ENCODE measurements at regions not wholly inside any gene's neighbourhood (a gene's known extent, or its start where the extent isn't known, plus 50 kb on each side); places are given as distances from the start of the nearest gene placed in this dataset.

GRCh38 chr4:167492007-167492406 is 257.7 kb upstream of the SPOCK3 start:
- no peak for DNase-seq (ENCODE audit: low spot score)

- no peak for DNase-seq (ENCODE audit: low spot score)
These were observed 275.3 kb upstream of the SPOCK3 start for GRCh38 chr4:167509551-167509950.

DNA sequence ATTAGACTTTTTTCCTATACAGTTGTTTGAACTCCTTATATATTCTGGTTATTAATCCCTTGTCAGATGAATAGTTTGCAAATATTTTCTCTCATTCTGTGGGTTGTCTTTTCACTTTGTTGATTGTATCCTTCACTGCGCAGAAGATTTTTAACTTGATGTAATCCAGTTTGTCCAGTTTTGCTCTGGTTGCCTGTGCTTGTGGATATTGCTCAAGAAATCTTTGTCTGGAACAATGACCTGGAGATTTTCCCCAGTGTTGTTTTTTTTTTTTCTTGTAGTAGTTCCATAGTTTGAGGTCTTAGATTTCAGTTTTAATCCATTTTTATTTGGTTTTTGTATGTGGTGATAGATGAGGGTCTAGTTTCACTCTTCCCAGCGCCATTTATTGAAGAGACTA is 289.8 kb upstream of the SPOCK3 start:
- no peak for DNase-seq (ENCODE audit: low spot score)

DNA sequence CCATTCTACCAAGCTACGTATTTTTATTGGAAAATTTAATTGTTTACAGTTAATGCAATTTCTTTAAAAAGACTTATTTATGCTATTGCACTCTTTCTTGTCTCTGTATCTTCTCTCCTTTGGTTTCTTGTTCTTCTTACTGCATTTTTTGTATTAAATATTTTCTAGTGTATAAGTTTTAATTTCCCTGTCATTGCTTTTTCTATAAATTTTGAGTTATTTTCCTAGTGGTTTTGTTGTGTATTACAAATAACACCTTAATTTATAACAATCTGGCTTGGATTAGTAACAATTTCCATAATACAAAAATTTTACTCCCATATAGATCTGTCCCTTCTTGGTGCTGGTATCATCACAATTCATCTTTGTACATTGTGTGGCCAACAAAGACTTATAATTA is 303.5 kb upstream of the SPOCK3 start:
- DNase-seq (ENCODE audit: low spot score) = no peak

DNA sequence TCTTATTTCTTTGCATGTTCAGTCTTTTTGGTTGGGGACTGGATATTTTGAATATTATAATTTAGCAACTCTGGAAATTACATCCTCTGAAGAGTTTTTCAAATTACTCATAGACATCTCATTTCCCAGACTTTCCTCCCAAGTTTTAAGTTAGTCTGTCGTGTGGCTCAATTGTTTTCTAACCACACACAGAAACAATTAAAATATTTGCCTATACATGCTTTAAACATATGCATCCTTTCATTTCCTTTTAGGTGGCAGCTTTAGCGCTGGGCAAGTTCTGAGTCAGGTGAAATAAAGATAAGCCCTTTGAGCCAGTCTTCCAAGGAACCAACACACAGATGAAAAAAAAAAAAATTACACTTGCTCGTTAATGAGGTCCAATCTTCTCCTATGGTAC is 307.0 kb upstream of the SPOCK3 start:
- no peak for DNase-seq (ENCODE audit: low spot score)

DNA sequence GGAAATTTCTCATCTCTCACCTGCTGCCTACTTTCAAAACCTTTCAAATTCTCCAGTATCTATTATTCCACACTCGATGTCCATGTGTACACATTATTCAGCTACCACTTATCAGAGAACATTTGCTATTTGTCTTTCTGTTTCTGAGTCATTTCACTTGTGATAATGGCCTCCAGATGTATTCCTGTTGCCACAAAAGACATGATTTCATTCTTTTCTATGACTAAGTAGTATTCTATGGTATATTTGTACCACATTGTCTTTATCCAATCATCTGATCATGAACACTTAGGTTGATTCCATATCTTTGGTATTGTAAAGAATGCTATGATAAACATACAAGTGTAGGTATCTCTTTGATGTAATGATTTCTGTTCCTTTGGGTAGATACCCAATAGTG is 310.1 kb upstream of the SPOCK3 start:
- no peak for DNase-seq (ENCODE audit: low spot score)

- DNase-seq (ENCODE audit: low spot score) = no peak
These were observed 315.7 kb upstream of the SPOCK3 start for GRCh38 chr4:167550021-167550420.

- DNase-seq (ENCODE audit: low spot score) = no peak
These were observed 321.2 kb upstream of the SPOCK3 start for GRCh38 chr4:167555338-167556022.

- no peak for DNase-seq (ENCODE audit: low spot score)
These were observed 344.6 kb upstream of the SPOCK3 start for GRCh38 chr4:167578906-167579305.

DNA sequence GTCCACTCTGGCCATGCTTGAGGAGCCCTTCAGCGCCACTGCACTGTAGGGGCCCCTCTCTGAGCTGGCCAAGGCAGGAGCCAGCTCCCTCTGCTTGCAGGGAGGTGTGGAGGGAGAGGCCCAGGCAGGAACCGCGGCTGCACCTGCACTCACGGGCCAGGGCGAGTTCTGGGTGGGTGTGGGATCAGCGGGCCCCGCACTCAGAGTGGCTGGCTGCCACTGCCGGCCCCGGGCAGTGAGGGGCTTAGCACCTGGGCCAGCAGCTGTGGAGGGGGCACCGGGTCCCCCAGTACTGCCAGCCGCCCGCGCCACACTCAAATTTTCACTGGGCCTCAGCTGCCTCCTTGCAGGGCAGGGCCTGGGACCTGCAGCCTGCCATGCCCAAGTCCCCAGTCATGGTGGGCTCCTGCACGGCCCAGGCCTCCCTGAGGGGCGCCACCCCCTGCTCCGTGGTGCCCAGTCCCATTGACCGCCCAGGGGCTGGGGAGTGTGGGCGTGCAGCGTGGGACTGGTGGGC is 347.2 kb upstream of the SPOCK3 start:
- DNase-seq (ENCODE audit: low spot score) = no peak

GRCh38 chr4:167587361-167587760 is 353.1 kb upstream of the SPOCK3 start:
- no peak for DNase-seq (ENCODE audit: low spot score)

GRCh38 chr4:167595898-167596297 is 361.6 kb upstream of the SPOCK3 start:
- no peak for DNase-seq (ENCODE audit: low spot score)

DNA sequence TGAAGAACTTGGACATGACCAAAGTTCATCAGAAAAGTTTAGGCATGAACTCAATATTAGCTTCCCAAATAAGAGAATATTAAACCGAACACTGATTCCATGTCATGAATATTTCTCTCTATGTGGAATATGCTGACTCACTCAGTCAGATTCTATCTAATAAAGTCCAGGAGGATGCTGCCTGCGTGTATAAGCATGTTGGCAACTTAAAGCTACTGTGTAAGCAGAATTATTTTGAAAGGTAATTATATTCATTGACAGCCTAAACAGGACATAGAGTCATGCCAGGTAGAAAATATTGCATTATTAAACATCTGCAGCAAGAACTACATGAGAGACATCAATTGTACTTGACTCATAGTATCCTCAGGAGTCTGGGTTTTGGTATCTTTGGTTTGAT is 367.9 kb upstream of the SPOCK3 start:
- DNase-seq (ENCODE audit: low spot score) = no peak

GRCh38 chr4:167606551-167606950 is 372.3 kb upstream of the SPOCK3 start:
- DNase-seq (ENCODE audit: low spot score) = no peak

DNA sequence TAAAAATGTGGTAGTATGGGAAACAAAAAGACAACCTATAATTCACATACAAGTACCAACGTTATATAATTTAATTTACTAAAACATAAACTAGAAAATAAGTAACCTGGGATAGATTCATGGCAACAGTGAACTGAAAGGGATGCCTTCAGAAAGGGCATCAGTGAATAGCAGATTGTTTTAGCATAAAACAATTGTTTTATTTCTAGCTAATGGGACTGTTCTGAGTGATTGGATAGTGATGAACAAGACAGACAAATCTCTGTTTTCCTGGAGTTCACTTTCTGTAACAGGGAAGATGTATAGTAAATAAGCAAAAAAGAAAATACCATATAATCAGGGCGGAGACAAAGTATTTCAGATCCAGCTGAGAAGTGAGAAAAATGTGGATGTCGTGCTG is 379.1 kb upstream of the SPOCK3 start:
- no peak for DNase-seq (ENCODE audit: low spot score)

- no peak for DNase-seq (ENCODE audit: low spot score)
These were observed 380.6 kb upstream of the SPOCK3 start for GRCh38 chr4:167614866-167615265.

DNA sequence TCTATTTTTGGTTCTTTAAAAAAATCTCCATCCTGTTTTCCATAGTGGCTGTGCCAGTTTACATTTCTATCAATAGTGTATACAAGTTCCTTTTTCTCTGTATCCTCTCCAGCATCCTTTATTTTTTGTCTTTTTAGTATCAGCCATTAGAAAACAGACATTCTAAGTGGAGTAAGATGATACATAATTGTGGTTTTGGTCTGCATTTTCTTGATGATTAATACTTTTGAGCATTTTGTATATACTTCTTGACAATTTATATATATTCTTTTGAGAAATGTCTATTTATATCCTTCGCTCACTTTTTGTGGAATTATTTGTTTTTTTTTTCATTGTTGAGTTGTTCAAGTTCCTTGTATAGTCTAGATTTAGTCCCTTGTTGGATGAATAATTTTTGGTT is 382.2 kb upstream of the SPOCK3 start:
- no peak for DNase-seq (ENCODE audit: low spot score)

DNA sequence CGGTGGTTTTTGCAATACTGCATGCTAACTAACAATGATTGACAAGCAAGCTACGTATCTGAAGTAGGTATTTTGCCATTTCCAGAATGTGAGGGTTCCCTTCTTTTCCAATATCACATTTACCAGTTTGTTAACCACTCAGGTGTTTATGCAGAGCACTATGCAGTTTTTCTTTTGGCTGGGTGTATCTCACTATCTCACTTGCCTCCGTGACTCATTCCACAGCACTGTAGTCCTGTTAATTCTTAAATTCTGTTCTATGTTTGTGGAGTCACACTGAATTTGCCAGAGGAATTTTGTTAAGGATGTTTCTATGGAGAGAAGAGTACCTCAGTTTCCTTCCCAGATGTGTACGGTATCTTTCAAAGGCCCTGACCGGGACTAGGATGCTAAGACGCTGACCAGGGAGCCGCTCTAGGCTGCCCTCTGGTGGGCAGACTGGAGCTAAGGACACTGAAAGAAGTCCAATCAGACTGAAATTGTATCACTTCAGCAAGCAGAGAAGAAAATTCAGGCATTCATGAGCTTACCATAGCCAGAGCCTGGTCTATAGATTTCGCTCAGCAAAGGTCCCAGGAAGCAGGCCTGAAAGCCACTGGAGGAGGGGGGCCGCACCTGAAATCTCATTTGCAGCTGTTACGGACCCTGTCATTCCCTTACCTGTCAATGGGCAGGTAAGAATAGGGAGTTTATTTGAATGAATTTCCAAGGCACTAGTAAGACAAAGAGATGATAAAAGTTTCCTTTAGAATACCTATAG is 388.4 kb upstream of the SPOCK3 start:
- peak; percentile 4 for DNase-seq (ENCODE audit: low spot score)

- DNase-seq (ENCODE audit: low spot score) = no peak
These were observed 388.9 kb upstream of the SPOCK3 start for GRCh38 chr4:167623241-167623572.

GRCh38 chr4:167629272-167629671 is 395.0 kb upstream of the SPOCK3 start:
- DNase-seq (ENCODE audit: low spot score) = no peak

- no peak for DNase-seq (ENCODE audit: low spot score)
These were observed 408.0 kb upstream of the SPOCK3 start for GRCh38 chr4:167642250-167642649.

- no peak for DNase-seq (ENCODE audit: low spot score)
These were observed 411.1 kb upstream of the SPOCK3 start for GRCh38 chr4:167645358-167645757.

GRCh38 chr4:167652267-167652666 is 418.0 kb upstream of the SPOCK3 start:
- no peak for DNase-seq (ENCODE audit: low spot score)

GRCh38 chr4:167688660-167689142 is 403.6 kb upstream of the ANXA10 start:
- no peak for DNase-seq (ENCODE audit: low spot score)

Data from hematopoietic multipotent progenitor cell treated with erythropoietin and hydrocortisone succinate and interleukin-3 and kit ligand, for 15 days (in vitro differentiated cells).